ENCODE measurements at regions not wholly inside any gene's neighbourhood (a gene's known extent, or its start where the extent isn't known, plus 50 kb on each side); places are given as distances from the start of the nearest gene placed in this dataset.

GRCh38 chr5:44868541-44868940 lies 59.8 kb downstream of the MRPS30 start:
- H3K27me3 ChIP-seq (ENCODE audit: control insufficient read depth, insufficient read depth, low read length), result no peaks in the 10 kb centered on the region

GRCh38 chr5:44869928-44870327 lies 61.2 kb downstream of the MRPS30 start:
- Histone ChIP-seq H3K4me3 (ENCODE audit: low read length) (no peak overlapping the region), H3K9me3 (ENCODE audit: control insufficient read depth, insufficient read depth, low read length) (no peaks in the 10 kb centered on the region), H3K36me3 (ENCODE audit: control insufficient read depth, insufficient read depth, low read length) (no peaks in the 10 kb centered on the region), H3K27me3 (ENCODE audit: control insufficient read depth, insufficient read depth, low read length) (no peaks in the 10 kb centered on the region), H3K27ac (ENCODE audit: low read length) (no peak overlapping the region), H3K4me1 (ENCODE audit: control insufficient read depth, insufficient read depth, low read length) (no peaks in the 10 kb centered on the region)
- WGBS (ENCODE audit: insufficient coverage, insufficient read length), result no CpG with 5 or more reads among the region's 2 CpGs
- no peak for DNase-seq (ENCODE audit: low read depth, low spot score)

More at GRCh38 chr5:44868541-44868940, 59.8 kb downstream of the MRPS30 start:
- no CpG with 5 or more reads among the region's 4 CpGs for WGBS (ENCODE audit: insufficient coverage, insufficient read length)
- Histone ChIP-seq H3K4me1 (ENCODE audit: control insufficient read depth, insufficient read depth, low read length) (no peaks in the 10 kb centered on the region), H3K9me3 (ENCODE audit: control insufficient read depth, insufficient read depth, low read length) (no peaks in the 10 kb centered on the region), H3K4me3 (ENCODE audit: low read length) (no peak overlapping the region), H3K27ac (ENCODE audit: low read length) (no peak overlapping the region), H3K36me3 (ENCODE audit: control insufficient read depth, insufficient read depth, low read length) (no peaks in the 10 kb centered on the region)
- no peak for DNase-seq (ENCODE audit: low read depth, low spot score)

- H3K9me3 ChIP-seq (ENCODE audit: control insufficient read depth, insufficient read depth, low read length), result no peaks in the 10 kb centered on the region
- H3K36me3 ChIP-seq (ENCODE audit: control insufficient read depth, insufficient read depth, low read length), result no peaks in the 10 kb centered on the region
- DNase-seq (ENCODE audit: low read depth, low spot score), result no peak
- no peak overlapping the region for H3K4me3 ChIP-seq (ENCODE audit: low read length)
- no peak overlapping the region for H3K27ac ChIP-seq (ENCODE audit: low read length)
- no peaks in the 10 kb centered on the region for H3K27me3 ChIP-seq (ENCODE audit: control insufficient read depth, insufficient read depth, low read length)
- H3K4me1 ChIP-seq (ENCODE audit: control insufficient read depth, insufficient read depth, low read length), result no peaks in the 10 kb centered on the region
Observed at GRCh38 chr5:44870430-44870829, 61.7 kb downstream of the MRPS30 start.

GRCh38 chr5:44871401-44871800 lies 62.7 kb downstream of the MRPS30 start:
- H3K27ac ChIP-seq (ENCODE audit: low read length), result no peak overlapping the region
- H3K36me3 ChIP-seq (ENCODE audit: control insufficient read depth, insufficient read depth, low read length), result no peaks in the 10 kb centered on the region
- H3K4me3 ChIP-seq (ENCODE audit: low read length), result no peak overlapping the region
- no peaks in the 10 kb centered on the region for H3K27me3 ChIP-seq (ENCODE audit: control insufficient read depth, insufficient read depth, low read length)
- no CpG with 5 or more reads among the region's 2 CpGs for WGBS (ENCODE audit: insufficient coverage, insufficient read length)
- no peaks in the 10 kb centered on the region for H3K4me1 ChIP-seq (ENCODE audit: control insufficient read depth, insufficient read depth, low read length)
- no peak for DNase-seq (ENCODE audit: low read depth, low spot score)
- H3K9me3 ChIP-seq (ENCODE audit: control insufficient read depth, insufficient read depth, low read length), result no peaks in the 10 kb centered on the region

GRCh38 chr5:44875661-44876605 lies 67.2 kb downstream of the MRPS30 start:
- Histone ChIP-seq H3K4me1 (ENCODE audit: control insufficient read depth, insufficient read depth, low read length) (no peaks in the 10 kb centered on the region), H3K36me3 (ENCODE audit: control insufficient read depth, insufficient read depth, low read length) (no peaks in the 10 kb centered on the region), H3K9me3 (ENCODE audit: control insufficient read depth, insufficient read depth, low read length) (no peaks in the 10 kb centered on the region), H3K27me3 (ENCODE audit: control insufficient read depth, insufficient read depth, low read length) (no peaks in the 10 kb centered on the region), H3K4me3 (ENCODE audit: low read length) (no peak overlapping the region), H3K27ac (ENCODE audit: low read length) (no peak overlapping the region)
- WGBS (ENCODE audit: insufficient coverage, insufficient read length), result no CpG with 5 or more reads among the region's 7 CpGs
- no peak for DNase-seq (ENCODE audit: low read depth, low spot score)

GRCh38 chr5:44881266-44881665 lies 72.5 kb downstream of the MRPS30 start:
- no CpG with 5 or more reads among the region's 5 CpGs for WGBS (ENCODE audit: insufficient coverage, insufficient read length)
- H3K36me3 ChIP-seq (ENCODE audit: control insufficient read depth, insufficient read depth, low read length), result no peaks in the 10 kb centered on the region
- no peaks in the 10 kb centered on the region for H3K4me1 ChIP-seq (ENCODE audit: control insufficient read depth, insufficient read depth, low read length)
- H3K9me3 ChIP-seq (ENCODE audit: control insufficient read depth, insufficient read depth, low read length), result no peaks in the 10 kb centered on the region
- H3K27me3 ChIP-seq (ENCODE audit: control insufficient read depth, insufficient read depth, low read length), result no peaks in the 10 kb centered on the region
- no peak for DNase-seq (ENCODE audit: low read depth, low spot score)
- no peak overlapping the region for H3K4me3 ChIP-seq (ENCODE audit: low read length)
- H3K27ac ChIP-seq (ENCODE audit: low read length), result no peak overlapping the region

GRCh38 chr5:44884036-44884435 lies 75.3 kb downstream of the MRPS30 start:
- Histone ChIP-seq H3K27ac (ENCODE audit: low read length) (no peak overlapping the region), H3K9me3 (ENCODE audit: control insufficient read depth, insufficient read depth, low read length) (no peaks in the 10 kb centered on the region), H3K4me3 (ENCODE audit: low read length) (no peak overlapping the region), H3K36me3 (ENCODE audit: control insufficient read depth, insufficient read depth, low read length) (no peaks in the 10 kb centered on the region), H3K4me1 (ENCODE audit: control insufficient read depth, insufficient read depth, low read length) (no peaks in the 10 kb centered on the region), H3K27me3 (ENCODE audit: control insufficient read depth, insufficient read depth, low read length) (no peaks in the 10 kb centered on the region)
- no CpG with 5 or more reads among the region's 26 CpGs for WGBS (ENCODE audit: insufficient coverage, insufficient read length)
- DNase-seq (ENCODE audit: low read depth, low spot score), result no peak

- H3K27ac ChIP-seq (ENCODE audit: low read length), result no peak overlapping the region
- H3K9me3 ChIP-seq (ENCODE audit: control insufficient read depth, insufficient read depth, low read length), result no peaks in the 10 kb centered on the region
- WGBS (ENCODE audit: insufficient coverage, insufficient read length), result no CpG with 5 or more reads among the region's 1 CpG
- no peak for DNase-seq (ENCODE audit: low read depth, low spot score)
- no peak overlapping the region for H3K4me3 ChIP-seq (ENCODE audit: low read length)
- no peaks in the 10 kb centered on the region for H3K27me3 ChIP-seq (ENCODE audit: control insufficient read depth, insufficient read depth, low read length)
- H3K4me1 ChIP-seq (ENCODE audit: control insufficient read depth, insufficient read depth, low read length), result no peaks in the 10 kb centered on the region
- H3K36me3 ChIP-seq (ENCODE audit: control insufficient read depth, insufficient read depth, low read length), result no peaks in the 10 kb centered on the region
Observed at GRCh38 chr5:44885903-44886302, 77.2 kb downstream of the MRPS30 start.

GRCh38 chr5:44887722-44888121 lies 79.0 kb downstream of the MRPS30 start:
- no peaks in the 10 kb centered on the region for H3K9me3 ChIP-seq (ENCODE audit: control insufficient read depth, insufficient read depth, low read length)
- DNase-seq (ENCODE audit: low read depth, low spot score), result no peak
- no peak overlapping the region for H3K27ac ChIP-seq (ENCODE audit: low read length)
- no CpG with 5 or more reads among the region's 1 CpG for WGBS (ENCODE audit: insufficient coverage, insufficient read length)
- no peaks in the 10 kb centered on the region for H3K4me1 ChIP-seq (ENCODE audit: control insufficient read depth, insufficient read depth, low read length)
- H3K4me3 ChIP-seq (ENCODE audit: low read length), result no peak overlapping the region
- H3K27me3 ChIP-seq (ENCODE audit: control insufficient read depth, insufficient read depth, low read length), result no peaks in the 10 kb centered on the region
- no peaks in the 10 kb centered on the region for H3K36me3 ChIP-seq (ENCODE audit: control insufficient read depth, insufficient read depth, low read length)

- Histone ChIP-seq H3K4me1 (ENCODE audit: control insufficient read depth, insufficient read depth, low read length) (no peaks in the 10 kb centered on the region), H3K27ac (ENCODE audit: low read length) (no peak overlapping the region), H3K36me3 (ENCODE audit: control insufficient read depth, insufficient read depth, low read length) (no peaks in the 10 kb centered on the region), H3K9me3 (ENCODE audit: control insufficient read depth, insufficient read depth, low read length) (no peaks in the 10 kb centered on the region), H3K4me3 (ENCODE audit: low read length) (no peak overlapping the region), H3K27me3 (ENCODE audit: control insufficient read depth, insufficient read depth, low read length) (no peaks in the 10 kb centered on the region)
- no CpG with 5 or more reads among the region's 1 CpG for WGBS (ENCODE audit: insufficient coverage, insufficient read length)
- no peak for DNase-seq (ENCODE audit: low read depth, low spot score)
Observed at GRCh38 chr5:44888435-44888834, 79.7 kb downstream of the MRPS30 start.

GRCh38 chr5:44891116-44891515 lies 82.4 kb downstream of the MRPS30 start:
- H3K9me3 ChIP-seq (ENCODE audit: control insufficient read depth, insufficient read depth, low read length), result no peaks in the 10 kb centered on the region
- no peaks in the 10 kb centered on the region for H3K4me1 ChIP-seq (ENCODE audit: control insufficient read depth, insufficient read depth, low read length)
- no peaks in the 10 kb centered on the region for H3K36me3 ChIP-seq (ENCODE audit: control insufficient read depth, insufficient read depth, low read length)
- H3K4me3 ChIP-seq (ENCODE audit: low read length), result no peak overlapping the region
- H3K27ac ChIP-seq (ENCODE audit: low read length), result no peak overlapping the region
- no peak for DNase-seq (ENCODE audit: low read depth, low spot score)
- no peaks in the 10 kb centered on the region for H3K27me3 ChIP-seq (ENCODE audit: control insufficient read depth, insufficient read depth, low read length)
